OCI-LY7 (cell line): ENCODE measurements at regions not wholly inside any gene's neighbourhood (a gene's known extent, or its start where the extent isn't known, plus 50 kb on each side); places are given as distances from the start of the nearest gene placed in this dataset.

Experiments used
- EZH2phosphoT487 ChIP-seq: fragments of 200-600 bp; sonication (generic); IDR thresholded peaks from 2 replicates; pipeline ENCODE4 v1.6.1; 2018; ENCODE audit warnings: low read depth, borderline replicate concordance, mild to moderate bottlenecking, mixed run types, antibody characterized with exemption, low read length, moderate library complexity, mixed read lengths
- TF ChIP-seq, protein P1 (sequence below): fragments of 200-600 bp; sonication (generic); conservative IDR thresholded peaks from 2 replicates; pipeline ENCODE4 v1.5.1; 2014; ENCODE audit warnings: mild to moderate bottlenecking, antibody characterized with exemption, low read length, moderate library complexity, mixed read lengths

DNA sequence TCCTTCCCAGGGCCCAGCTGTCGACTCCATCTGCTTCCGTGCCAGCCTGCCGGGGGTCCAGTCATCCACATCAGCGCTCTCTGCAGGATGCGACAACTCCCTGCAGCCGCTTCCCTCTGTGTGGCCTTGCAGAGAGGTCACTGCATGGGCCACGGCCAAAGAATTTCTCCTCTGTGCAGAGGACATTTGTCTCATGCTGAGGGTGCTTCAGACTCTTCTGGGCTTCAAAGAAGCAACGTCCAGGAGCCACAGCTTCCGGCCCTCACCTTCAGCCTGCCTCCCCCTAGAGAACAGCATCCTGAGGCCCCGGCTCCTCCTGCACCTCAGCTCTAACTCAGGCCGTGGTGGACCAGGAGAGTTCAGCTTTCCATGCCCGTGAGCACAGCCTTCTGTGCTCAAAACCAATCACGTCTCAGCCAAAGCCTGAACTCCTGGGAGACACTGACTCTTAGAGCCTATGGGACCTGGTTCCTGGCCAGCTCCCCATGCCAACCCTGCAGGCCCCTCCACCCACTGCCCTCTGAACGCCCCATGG lies 258.9 kb downstream of the BRD1 start:
- TF ChIP-seq, protein P1, sequence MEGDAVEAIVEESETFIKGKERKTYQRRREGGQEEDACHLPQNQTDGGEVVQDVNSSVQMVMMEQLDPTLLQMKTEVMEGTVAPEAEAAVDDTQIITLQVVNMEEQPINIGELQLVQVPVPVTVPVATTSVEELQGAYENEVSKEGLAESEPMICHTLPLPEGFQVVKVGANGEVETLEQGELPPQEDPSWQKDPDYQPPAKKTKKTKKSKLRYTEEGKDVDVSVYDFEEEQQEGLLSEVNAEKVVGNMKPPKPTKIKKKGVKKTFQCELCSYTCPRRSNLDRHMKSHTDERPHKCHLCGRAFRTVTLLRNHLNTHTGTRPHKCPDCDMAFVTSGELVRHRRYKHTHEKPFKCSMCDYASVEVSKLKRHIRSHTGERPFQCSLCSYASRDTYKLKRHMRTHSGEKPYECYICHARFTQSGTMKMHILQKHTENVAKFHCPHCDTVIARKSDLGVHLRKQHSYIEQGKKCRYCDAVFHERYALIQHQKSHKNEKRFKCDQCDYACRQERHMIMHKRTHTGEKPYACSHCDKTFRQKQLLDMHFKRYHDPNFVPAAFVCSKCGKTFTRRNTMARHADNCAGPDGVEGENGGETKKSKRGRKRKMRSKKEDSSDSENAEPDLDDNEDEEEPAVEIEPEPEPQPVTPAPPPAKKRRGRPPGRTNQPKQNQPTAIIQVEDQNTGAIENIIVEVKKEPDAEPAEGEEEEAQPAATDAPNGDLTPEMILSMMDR: no peak
- no peak for TF ChIP-seq EZH2phosphoT487
